ENCODE measurements at regions not wholly inside any gene's neighbourhood (a gene's known extent, or its start where the extent isn't known, plus 50 kb on each side); places are given as distances from the start of the nearest gene placed in this dataset.
A peak's percentile ranks its signal among the peaks of the same experiment; 100 is the strongest.

- DNase-seq = no peak
- intact Hi-C loops (cut with DNase I) = no loop called here
Observed at GRCh38 chr10:111773950-111774349, 409.6 kb downstream of the GPAM start.

GRCh38 chr10:111774486-111774885, 409.1 kb downstream of the GPAM start:
- no peak for DNase-seq
- intact Hi-C loops (cut with DNase I) = no loop called here

GRCh38 chr10:111784436-111784835, 399.1 kb downstream of the GPAM start:
- no peak for DNase-seq
- intact Hi-C loops (cut with DNase I) = no loop called here

- DNase-seq = no peak
- intact Hi-C loops (cut with DNase I) = no loop called here
Observed at GRCh38 chr10:111784946-111785465, 398.6 kb downstream of the GPAM start.

- DNase-seq = no peak
- intact Hi-C loops (cut with DNase I) = no loop called here
Observed at GRCh38 chr10:111785921-111786320, 397.6 kb downstream of the GPAM start.

GRCh38 chr10:111789821-111790220, 393.7 kb downstream of the GPAM start:
- intact Hi-C loops (cut with DNase I) = no loop called here
- DNase-seq = no peak

GRCh38 chr10:111801841-111802240, 381.7 kb downstream of the GPAM start:
- intact Hi-C loops (cut with DNase I) = no loop called here

GRCh38 chr10:111804781-111805180, 378.8 kb downstream of the GPAM start:
- no peak for DNase-seq
- intact Hi-C loops (cut with DNase I) = no loop called here

More at GRCh38 chr10:111801841-111802240, 381.7 kb downstream of the GPAM start:
- DNase-seq = no peak

- intact Hi-C loops (cut with DNase I) = no loop called here
- no peak for DNase-seq
Observed at GRCh38 chr10:111811517-111811916, 372.0 kb downstream of the GPAM start.

- no peak for DNase-seq
- intact Hi-C loops (cut with DNase I) = no loop called here
Observed at GRCh38 chr10:111820471-111820870, 363.1 kb downstream of the GPAM start.

GRCh38 chr10:111821871-111822270, 361.7 kb downstream of the GPAM start:
- intact Hi-C loops (cut with DNase I) = no loop called here

GRCh38 chr10:111822661-111823060, 360.9 kb downstream of the GPAM start:
- DNase-seq = no peak

More at GRCh38 chr10:111821871-111822270, 361.7 kb downstream of the GPAM start:
- peak in 5 of 10 donors; percentile 11 to 82 (median 41) for DNase-seq

GRCh38 chr10:111824128-111824527, 359.4 kb downstream of the GPAM start:
- peak in 7 of 10 donors; percentile 11 to 83 (median 19) for DNase-seq
- intact Hi-C loops (cut with DNase I) = no loop called here

More at GRCh38 chr10:111822661-111823060, 360.9 kb downstream of the GPAM start:
- intact Hi-C loops (cut with DNase I) = no loop called here

- intact Hi-C loops (cut with DNase I) = no loop called here
- DNase-seq = no peak
Observed at GRCh38 chr10:111830359-111830758, 353.2 kb downstream of the GPAM start.

GRCh38 chr10:111831058-111831457, 352.5 kb downstream of the GPAM start:
- intact Hi-C loops (cut with DNase I) = no loop called here
- DNase-seq = no peak

- intact Hi-C loops (cut with DNase I) = no loop called here
- no peak for DNase-seq
Observed at GRCh38 chr10:111833251-111833650, 350.3 kb downstream of the GPAM start.

- peak in 1 of 10 donors; percentile 11 for DNase-seq
- intact Hi-C loops (cut with DNase I) = no loop called here
Observed at GRCh38 chr10:111835574-111835973, 348.0 kb downstream of the GPAM start.

GRCh38 chr10:111836064-111836463, 347.5 kb downstream of the GPAM start:
- intact Hi-C loops (cut with DNase I) = no loop called here
- DNase-seq = no peak

GRCh38 chr10:111836571-111836970, 347.0 kb downstream of the GPAM start:
- intact Hi-C loops (cut with DNase I) = no loop called here
- no peak for DNase-seq

GRCh38 chr10:111837086-111837485, 346.5 kb downstream of the GPAM start:
- intact Hi-C loops (cut with DNase I) = no loop called here
- no peak for DNase-seq

- intact Hi-C loops (cut with DNase I) = no loop called here
- DNase-seq = no peak
Observed at GRCh38 chr10:111837985-111838384, 345.6 kb downstream of the GPAM start.

- intact Hi-C loops (cut with DNase I) = no loop called here
- DNase-seq = no peak
Observed at GRCh38 chr10:111840546-111840945, 343.0 kb downstream of the GPAM start.

GRCh38 chr10:111852801-111853200, 330.8 kb downstream of the GPAM start:
- no peak for DNase-seq
- intact Hi-C loops (cut with DNase I) = no loop called here

Data from posterior cingulate gyrus (tissue), 11 donors.